ENCODE measurements at regions not wholly inside any gene's neighbourhood (a gene's known extent, or its start where the extent isn't known, plus 50 kb on each side); places are given as distances from the start of the nearest gene placed in this dataset.

DNA sequence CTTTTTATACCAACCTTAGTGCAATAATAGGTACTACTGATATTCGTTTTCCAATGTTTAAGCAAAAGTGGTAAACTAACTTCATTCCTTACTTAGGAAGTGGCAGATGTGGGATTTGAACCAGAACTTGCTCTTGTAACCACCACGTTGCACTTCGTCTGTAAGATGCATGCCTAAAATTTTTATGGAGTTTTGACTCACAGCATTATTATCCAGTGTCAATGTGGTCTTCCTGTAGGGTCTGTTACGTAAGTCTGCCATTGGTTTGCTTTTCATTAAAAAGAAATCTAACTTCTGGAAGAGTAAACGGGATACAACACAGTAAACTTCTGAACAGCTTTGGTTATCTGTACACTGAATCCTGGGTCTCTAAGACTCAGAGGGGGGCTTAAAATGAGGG is 521.0 kb upstream of the WWC1 start:
- Histone ChIP-seq H3K79me2 (ENCODE audit: insufficient read depth, low read length) (no peaks in the 10 kb centered on the region), H3K9me3 (ENCODE audit: low read depth, low read length) (no peaks in the 10 kb centered on the region), H3K4me1 (ENCODE audit: insufficient read depth, low read length) (peaks cover 21% of the 10 kb centered on the region), H2AFZ (ENCODE audit: low read length) (peak overlapping the region; percentile 52), H4K20me1 (ENCODE audit: insufficient read depth, low read length) (no peaks in the 10 kb centered on the region), H3K4me2 (ENCODE audit: insufficient read depth, low read length) (peak overlapping the region; percentile 53), H3K36me3 (ENCODE audit: insufficient read depth, low read length) (no peaks in the 10 kb centered on the region), H3K27ac (ENCODE audit: low read depth, low read length) (peak overlapping the region; percentile 80), H3K27me3 (ENCODE audit: insufficient read depth, low read length) (no peaks in the 10 kb centered on the region), H3K4me3 (ENCODE audit: insufficient read depth, low read length) (no peak overlapping the region)
- TF ChIP-seq, protein P1, sequence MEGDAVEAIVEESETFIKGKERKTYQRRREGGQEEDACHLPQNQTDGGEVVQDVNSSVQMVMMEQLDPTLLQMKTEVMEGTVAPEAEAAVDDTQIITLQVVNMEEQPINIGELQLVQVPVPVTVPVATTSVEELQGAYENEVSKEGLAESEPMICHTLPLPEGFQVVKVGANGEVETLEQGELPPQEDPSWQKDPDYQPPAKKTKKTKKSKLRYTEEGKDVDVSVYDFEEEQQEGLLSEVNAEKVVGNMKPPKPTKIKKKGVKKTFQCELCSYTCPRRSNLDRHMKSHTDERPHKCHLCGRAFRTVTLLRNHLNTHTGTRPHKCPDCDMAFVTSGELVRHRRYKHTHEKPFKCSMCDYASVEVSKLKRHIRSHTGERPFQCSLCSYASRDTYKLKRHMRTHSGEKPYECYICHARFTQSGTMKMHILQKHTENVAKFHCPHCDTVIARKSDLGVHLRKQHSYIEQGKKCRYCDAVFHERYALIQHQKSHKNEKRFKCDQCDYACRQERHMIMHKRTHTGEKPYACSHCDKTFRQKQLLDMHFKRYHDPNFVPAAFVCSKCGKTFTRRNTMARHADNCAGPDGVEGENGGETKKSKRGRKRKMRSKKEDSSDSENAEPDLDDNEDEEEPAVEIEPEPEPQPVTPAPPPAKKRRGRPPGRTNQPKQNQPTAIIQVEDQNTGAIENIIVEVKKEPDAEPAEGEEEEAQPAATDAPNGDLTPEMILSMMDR (IDR thresholded peaks at IDR 0.05; ENCODE audit: extremely low read depth, low read depth, low read length): no peak
- no peak for DNase-seq (ENCODE audit: insufficient read length, low spot score, missing footprints)

GRCh38 chr5:167771571-167771970 is 519.9 kb upstream of the WWC1 start:
- no peaks in the 10 kb centered on the region for H3K79me2 ChIP-seq (ENCODE audit: insufficient read depth, low read length)
- H3K27ac ChIP-seq (ENCODE audit: low read depth, low read length): peak overlapping the region; percentile 80
- no peak overlapping the region for H2AFZ ChIP-seq (ENCODE audit: low read length)
- H4K20me1 ChIP-seq (ENCODE audit: insufficient read depth, low read length): no peaks in the 10 kb centered on the region
- no peaks in the 10 kb centered on the region for H3K9me3 ChIP-seq (ENCODE audit: low read depth, low read length)
- no peaks in the 10 kb centered on the region for H3K36me3 ChIP-seq (ENCODE audit: insufficient read depth, low read length)
- no peak overlapping the region for H3K4me2 ChIP-seq (ENCODE audit: insufficient read depth, low read length)
- H3K27me3 ChIP-seq (ENCODE audit: insufficient read depth, low read length): no peaks in the 10 kb centered on the region
- DNase-seq (ENCODE audit: insufficient read length, low spot score, missing footprints): no peak
- peaks cover 21% of the 10 kb centered on the region for H3K4me1 ChIP-seq (ENCODE audit: insufficient read depth, low read length)
- TF ChIP-seq, protein P1 (IDR thresholded peaks at IDR 0.05; ENCODE audit: extremely low read depth, low read depth, low read length): no peak
- no peak overlapping the region for H3K4me3 ChIP-seq (ENCODE audit: insufficient read depth, low read length)

DNA sequence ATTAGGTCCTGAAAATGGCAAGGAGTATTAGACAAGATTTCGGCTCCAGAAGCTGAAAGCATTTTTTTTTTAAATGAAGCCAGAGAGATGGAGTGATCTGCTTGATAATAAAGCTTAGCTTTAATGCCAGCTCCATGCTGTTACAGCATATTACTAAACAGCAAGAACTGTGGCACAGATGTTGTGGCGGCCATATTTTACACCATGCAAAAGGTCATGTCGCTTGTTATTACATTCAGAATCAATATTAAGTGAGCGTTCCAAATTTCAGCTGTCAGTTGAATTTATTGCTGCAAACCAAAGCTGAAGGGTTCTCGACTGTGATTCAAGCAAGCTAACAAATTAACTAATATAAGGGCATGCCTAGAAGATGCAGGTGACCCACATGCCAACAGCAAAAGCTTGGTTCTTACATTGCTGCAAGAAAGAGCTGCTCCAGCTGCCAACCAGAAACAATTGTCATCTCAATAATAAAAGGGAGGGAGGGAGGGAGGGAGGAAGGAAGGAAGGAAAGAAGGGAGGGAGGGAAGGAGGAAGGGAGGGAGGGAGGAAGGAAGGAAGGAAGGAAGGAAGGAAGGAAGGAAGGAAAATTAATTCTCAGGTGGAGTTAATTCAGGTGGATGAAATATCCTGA is 517.7 kb upstream of the WWC1 start:
- Histone ChIP-seq H3K27me3 (ENCODE audit: insufficient read depth, low read length) (no peaks in the 10 kb centered on the region), H3K4me3 (ENCODE audit: insufficient read depth, low read length) (no peak overlapping the region), H3K4me2 (ENCODE audit: insufficient read depth, low read length) (no peak overlapping the region), H3K4me1 (ENCODE audit: insufficient read depth, low read length) (peaks cover 26% of the 10 kb centered on the region), H3K79me2 (ENCODE audit: insufficient read depth, low read length) (no peaks in the 10 kb centered on the region), H4K20me1 (ENCODE audit: insufficient read depth, low read length) (no peaks in the 10 kb centered on the region), H2AFZ (ENCODE audit: low read length) (no peak overlapping the region), H3K27ac (ENCODE audit: low read depth, low read length) (no peak overlapping the region), H3K9me3 (ENCODE audit: low read depth, low read length) (no peaks in the 10 kb centered on the region), H3K36me3 (ENCODE audit: insufficient read depth, low read length) (no peaks in the 10 kb centered on the region)
- DNase-seq (ENCODE audit: insufficient read length, low spot score, missing footprints): no peak
- TF ChIP-seq, protein P1 (IDR thresholded peaks at IDR 0.05; ENCODE audit: extremely low read depth, low read depth, low read length): no peak

DNA sequence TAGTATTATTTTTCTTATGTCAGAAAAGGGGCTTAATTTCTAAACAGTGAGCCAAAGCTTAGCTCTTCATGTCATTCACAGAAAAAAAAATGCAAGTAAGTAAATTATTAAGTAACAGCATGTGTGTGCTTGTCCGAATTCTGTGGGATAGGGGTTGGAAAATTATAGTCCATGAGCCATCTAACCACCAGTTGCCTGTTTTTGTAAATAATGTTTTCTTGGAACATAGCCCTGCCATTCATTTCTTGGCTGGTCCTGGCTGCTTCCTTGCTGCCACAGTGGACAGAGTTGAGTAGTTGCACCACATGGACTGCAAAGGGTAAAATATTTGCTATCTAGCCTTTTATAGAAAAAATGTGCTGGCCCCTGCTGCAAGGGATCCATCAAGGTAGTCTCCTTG is 513.7 kb upstream of the WWC1 start:
- H3K4me2 ChIP-seq (ENCODE audit: insufficient read depth, low read length): no peak overlapping the region
- H3K4me1 ChIP-seq (ENCODE audit: insufficient read depth, low read length): peaks cover 12% of the 10 kb centered on the region
- DNase-seq (ENCODE audit: insufficient read length, low spot score, missing footprints): no peak
- peak overlapping the region; percentile 4 for H3K27ac ChIP-seq (ENCODE audit: low read depth, low read length)
- no peaks in the 10 kb centered on the region for H3K36me3 ChIP-seq (ENCODE audit: insufficient read depth, low read length)
- H3K9me3 ChIP-seq (ENCODE audit: low read depth, low read length): no peaks in the 10 kb centered on the region
- TF ChIP-seq, protein P1 (IDR thresholded peaks at IDR 0.05; ENCODE audit: extremely low read depth, low read depth, low read length): no peak
- no peaks in the 10 kb centered on the region for H3K27me3 ChIP-seq (ENCODE audit: insufficient read depth, low read length)
- no peak overlapping the region for H2AFZ ChIP-seq (ENCODE audit: low read length)
- no peaks in the 10 kb centered on the region for H4K20me1 ChIP-seq (ENCODE audit: insufficient read depth, low read length)
- no peak overlapping the region for H3K4me3 ChIP-seq (ENCODE audit: insufficient read depth, low read length)
- no peaks in the 10 kb centered on the region for H3K79me2 ChIP-seq (ENCODE audit: insufficient read depth, low read length)
